ENCODE measurements at regions not wholly inside any gene's neighbourhood (a gene's known extent, or its start where the extent isn't known, plus 50 kb on each side); places are given as distances from the start of the nearest gene placed in this dataset.

DNA sequence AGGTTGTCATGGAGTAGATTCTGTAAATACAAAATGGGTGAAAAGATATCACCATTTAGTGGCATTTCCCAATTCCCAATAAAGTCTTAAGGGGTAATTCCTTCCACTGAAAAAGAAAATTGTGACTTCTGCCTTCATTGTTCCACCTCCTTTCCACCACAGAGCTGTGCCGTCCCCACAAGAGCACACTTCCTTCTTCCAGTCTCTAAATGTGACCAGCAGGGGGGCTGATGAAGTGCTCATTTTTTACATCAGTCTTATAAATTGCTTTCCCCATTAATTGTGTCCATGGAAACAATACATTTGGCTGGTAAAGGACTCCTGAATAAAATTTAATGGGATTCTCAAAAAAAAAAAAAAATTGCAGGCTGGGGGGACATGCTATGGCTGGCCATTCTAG is 260.8 kb upstream of the PSMD7 start (continued):
- no peak for TF ChIP-seq PHF8 (conservative IDR thresholded peaks at IDR 0.05; ENCODE audit: low read depth, low read length)
- no peak for TF ChIP-seq TCF12 (IDR thresholded peaks at IDR 0.05; ENCODE audit: low read depth, low read length)
- TF ChIP-seq, protein P1, sequence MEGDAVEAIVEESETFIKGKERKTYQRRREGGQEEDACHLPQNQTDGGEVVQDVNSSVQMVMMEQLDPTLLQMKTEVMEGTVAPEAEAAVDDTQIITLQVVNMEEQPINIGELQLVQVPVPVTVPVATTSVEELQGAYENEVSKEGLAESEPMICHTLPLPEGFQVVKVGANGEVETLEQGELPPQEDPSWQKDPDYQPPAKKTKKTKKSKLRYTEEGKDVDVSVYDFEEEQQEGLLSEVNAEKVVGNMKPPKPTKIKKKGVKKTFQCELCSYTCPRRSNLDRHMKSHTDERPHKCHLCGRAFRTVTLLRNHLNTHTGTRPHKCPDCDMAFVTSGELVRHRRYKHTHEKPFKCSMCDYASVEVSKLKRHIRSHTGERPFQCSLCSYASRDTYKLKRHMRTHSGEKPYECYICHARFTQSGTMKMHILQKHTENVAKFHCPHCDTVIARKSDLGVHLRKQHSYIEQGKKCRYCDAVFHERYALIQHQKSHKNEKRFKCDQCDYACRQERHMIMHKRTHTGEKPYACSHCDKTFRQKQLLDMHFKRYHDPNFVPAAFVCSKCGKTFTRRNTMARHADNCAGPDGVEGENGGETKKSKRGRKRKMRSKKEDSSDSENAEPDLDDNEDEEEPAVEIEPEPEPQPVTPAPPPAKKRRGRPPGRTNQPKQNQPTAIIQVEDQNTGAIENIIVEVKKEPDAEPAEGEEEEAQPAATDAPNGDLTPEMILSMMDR (IDR thresholded peaks at IDR 0.05; ENCODE audit: control extremely low read depth in 1 of 3, insufficient read depth in 1 of 3, low read depth in 1 of 3, low read length in 3 of 3) = peak in 2 of 3 experiments; percentile 43 to 54; a peak in 3 of 4 replicates
- TF ChIP-seq JUND (IDR thresholded peaks at IDR 0.05; ENCODE audit: low read length) = no peak
- peak; percentile 45 to 61; a peak in 3 of 4 replicates for TF ChIP-seq RAD21 (IDR thresholded peaks at IDR 0.05 in 1 of 2, conservative IDR thresholded peaks at IDR 0.05 in 1 of 2; ENCODE audit: low read depth in 2 of 2, low read length in 2 of 2)

Measured in H1 (cell line).